Mucosa of descending colon (tissue), 3 donors: ENCODE measurements at regions not wholly inside any gene's neighbourhood (a gene's known extent, or its start where the extent isn't known, plus 50 kb on each side); places are given as distances from the start of the nearest gene placed in this dataset.

Experiments
- ATAC-seq: fragments of 200-7000 bp; cut with Tn5 transposase; one replicate; pipeline ENCODE4 v1.9.1; 2020; ENCODE audit warnings: mild to moderate bottlenecking, moderate library complexity
- DNase-seq, 3 donors: peaks; one replicate each; pipeline ENCODE4 v3.0.0-alpha.2; 2020
- H3K36me3 ChIP-seq: fragments of 200-600 bp; one replicate; pipeline ENCODE4 v1.8.0; 2021; ENCODE audit warnings: low read depth, mild to moderate bottlenecking
- H3K4me1 ChIP-seq: fragments of 200-600 bp; one replicate; pipeline ENCODE4 v1.8.0; 2021; ENCODE audit warnings: low read depth, mild to moderate bottlenecking
- H3K4me3 ChIP-seq: fragments of 200-600 bp; one replicate; pipeline ENCODE4 v1.8.0; 2021; ENCODE audit warnings: mild to moderate bottlenecking
- H3K9me3 ChIP-seq: fragments of 200-600 bp; one replicate; pipeline ENCODE4 v1.8.0; 2021; ENCODE audit warnings: mild to moderate bottlenecking
- intact Hi-C, 2 donors: fragments of 100-400 bp; cut with DNase I in 1 of 2; cut with micrococcal nuclease in 1 of 2; formaldehyde crosslinking; loops; one replicate each; pipeline versions ENCODE4 v1.11.0 to v1.11.1; 2022; cut with DNase I, micrococcal nuclease
- TF ChIP-seq, protein P1 (sequence below): fragments of 200-600 bp; IDR thresholded peaks from one replicate; pipeline ENCODE4 v1.8.0; 2022; ENCODE audit warnings: antibody characterized with exemption, mild to moderate bottlenecking
- donor health status: DM: no; HTN: no; CAD: no; lungs with moderate emphysema.
- donor health status: DM: no; HTN: no; CAD: no.
- donor health status: DM: no; HTN: yes; CAD: no.

DNA sequence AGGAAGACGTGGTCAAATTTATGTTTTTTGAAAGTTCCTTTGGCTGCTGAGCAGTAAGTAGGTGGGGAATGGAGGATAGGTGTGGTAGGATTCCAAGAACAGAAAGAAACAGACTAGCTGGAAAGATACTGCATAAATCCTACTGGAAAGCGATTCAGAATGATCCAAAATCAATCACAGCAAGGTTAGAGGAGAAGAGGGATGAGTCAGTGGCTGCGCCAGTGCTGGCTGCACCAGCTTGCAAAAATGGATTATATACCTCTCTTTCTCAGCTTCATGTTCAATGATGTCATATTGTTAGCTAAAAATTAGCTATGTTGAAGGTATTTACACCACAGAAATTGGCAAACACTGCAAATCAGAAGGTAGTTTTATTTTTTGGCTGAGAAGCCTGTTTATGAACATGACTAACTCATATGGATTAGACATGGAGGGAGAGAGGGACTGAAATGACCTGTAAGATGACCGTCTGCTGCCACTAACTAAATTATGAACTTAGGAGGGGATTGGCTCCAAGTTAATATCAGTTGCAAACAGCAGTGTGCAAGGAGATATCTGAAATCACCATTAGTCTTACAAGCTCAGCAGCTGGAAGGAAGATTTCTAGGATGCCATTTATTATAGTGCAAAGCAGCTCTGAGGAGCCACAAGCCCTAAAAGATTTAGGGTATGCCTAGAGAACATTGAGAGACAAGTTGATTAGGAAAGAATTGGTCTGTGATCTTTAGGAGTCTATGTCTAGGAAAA, 405.3 kb downstream of the MID1IP1 start:
- TF ChIP-seq, protein P1, sequence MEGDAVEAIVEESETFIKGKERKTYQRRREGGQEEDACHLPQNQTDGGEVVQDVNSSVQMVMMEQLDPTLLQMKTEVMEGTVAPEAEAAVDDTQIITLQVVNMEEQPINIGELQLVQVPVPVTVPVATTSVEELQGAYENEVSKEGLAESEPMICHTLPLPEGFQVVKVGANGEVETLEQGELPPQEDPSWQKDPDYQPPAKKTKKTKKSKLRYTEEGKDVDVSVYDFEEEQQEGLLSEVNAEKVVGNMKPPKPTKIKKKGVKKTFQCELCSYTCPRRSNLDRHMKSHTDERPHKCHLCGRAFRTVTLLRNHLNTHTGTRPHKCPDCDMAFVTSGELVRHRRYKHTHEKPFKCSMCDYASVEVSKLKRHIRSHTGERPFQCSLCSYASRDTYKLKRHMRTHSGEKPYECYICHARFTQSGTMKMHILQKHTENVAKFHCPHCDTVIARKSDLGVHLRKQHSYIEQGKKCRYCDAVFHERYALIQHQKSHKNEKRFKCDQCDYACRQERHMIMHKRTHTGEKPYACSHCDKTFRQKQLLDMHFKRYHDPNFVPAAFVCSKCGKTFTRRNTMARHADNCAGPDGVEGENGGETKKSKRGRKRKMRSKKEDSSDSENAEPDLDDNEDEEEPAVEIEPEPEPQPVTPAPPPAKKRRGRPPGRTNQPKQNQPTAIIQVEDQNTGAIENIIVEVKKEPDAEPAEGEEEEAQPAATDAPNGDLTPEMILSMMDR: no peak
- H3K4me1 ChIP-seq: peaks cover 2% of the 10 kb centered on the region
- H3K9me3 ChIP-seq: no peaks in the 10 kb centered on the region
- intact Hi-C loops: no loop called here
- DNase-seq: no peak
- no peaks in the 10 kb centered on the region for H3K36me3 ChIP-seq
- no peak for ATAC-seq
- H3K4me3 ChIP-seq: no peak overlapping the region

DNA sequence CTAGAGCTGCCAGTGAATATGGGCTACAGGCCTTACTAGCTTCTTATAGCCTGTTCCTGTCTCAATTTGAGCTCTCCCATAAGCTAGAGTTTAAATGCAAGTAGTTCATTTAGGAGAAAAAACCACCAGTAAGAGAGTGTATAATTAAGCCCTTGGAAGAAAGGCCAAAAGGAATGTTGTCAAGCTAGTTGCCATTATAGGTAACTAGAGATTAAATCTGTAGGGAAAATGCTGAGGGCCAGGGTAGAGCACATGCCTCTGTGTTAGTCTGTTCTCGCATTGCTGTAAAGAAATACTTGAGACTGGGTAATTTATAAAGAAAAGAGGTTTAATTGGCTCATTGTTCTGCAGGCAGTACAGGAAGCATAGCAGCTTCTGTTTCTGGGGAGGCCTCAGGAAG, 410.2 kb downstream of the MID1IP1 start:
- no peaks in the 10 kb centered on the region for H3K4me1 ChIP-seq
- ATAC-seq (no peak), DNase-seq (no peak)
- intact Hi-C loops: no loop called here
- H3K9me3 ChIP-seq: no peaks in the 10 kb centered on the region
- TF ChIP-seq, protein P1: no peak
- no peak overlapping the region for H3K4me3 ChIP-seq
- no peaks in the 10 kb centered on the region for H3K36me3 ChIP-seq

DNA sequence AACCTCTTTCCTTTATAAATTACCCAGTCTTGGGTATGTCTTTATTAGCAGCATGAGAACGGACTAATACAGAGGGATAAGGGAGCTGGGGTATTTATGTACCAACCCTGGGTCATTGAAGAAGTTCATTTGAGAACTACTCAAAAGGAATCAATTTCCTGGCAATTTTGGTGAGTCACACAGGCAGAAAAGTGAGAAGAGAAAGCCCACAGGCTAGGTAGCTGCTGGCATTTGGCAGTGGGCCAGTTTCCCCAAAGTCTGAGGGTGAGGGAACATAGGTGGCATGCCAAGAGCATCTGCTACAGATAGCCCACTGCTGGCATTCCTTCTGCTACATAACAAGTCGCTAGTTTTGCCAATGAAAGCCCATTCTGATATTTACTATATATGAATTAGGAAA, 411.2 kb downstream of the MID1IP1 start:
- Histone ChIP-seq H3K9me3 (no peaks in the 10 kb centered on the region), H3K36me3 (no peaks in the 10 kb centered on the region), H3K4me3 (no peak overlapping the region), H3K4me1 (no peaks in the 10 kb centered on the region)
- TF ChIP-seq, protein P1: no peak
- no peak for DNase-seq
- no peak for ATAC-seq
- intact Hi-C loops: no loop called here

DNA sequence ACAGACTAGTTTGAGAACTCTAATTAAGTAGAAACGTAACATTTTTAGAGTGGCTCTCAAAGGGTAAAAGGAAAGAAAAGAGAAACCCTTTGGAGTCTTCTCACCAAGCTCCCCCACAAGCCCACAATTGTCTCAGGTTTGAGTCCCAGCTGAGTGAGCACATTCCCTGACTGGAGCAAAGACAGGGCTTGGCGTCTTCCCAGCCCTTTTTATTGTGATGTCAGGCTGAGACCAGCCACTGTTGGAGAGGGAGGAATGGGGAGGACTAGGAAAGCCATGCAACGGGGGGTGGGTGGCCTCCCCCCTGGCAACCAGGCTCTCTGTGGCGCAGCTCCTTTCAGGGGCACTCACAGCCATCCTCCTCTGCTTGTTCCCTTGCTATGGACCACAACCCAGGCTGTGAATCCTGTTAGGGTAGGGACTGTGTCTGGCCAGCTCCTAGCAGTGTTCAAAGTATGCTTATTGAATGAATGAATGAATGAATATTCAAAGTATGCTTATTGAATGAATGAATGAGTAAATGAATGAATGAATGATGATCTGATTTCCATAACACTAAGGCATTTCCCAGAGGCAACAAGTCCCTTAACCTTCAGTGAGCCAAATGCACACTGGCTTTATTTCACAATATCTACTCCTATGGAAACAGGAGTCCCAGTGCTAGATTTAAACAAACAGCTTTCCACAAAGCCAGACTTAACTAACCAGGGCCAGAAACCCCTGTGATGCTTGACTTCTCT, 413.3 kb downstream of the MID1IP1 start:
- intact Hi-C loops: no loop called here
- H3K9me3 ChIP-seq: no peaks in the 10 kb centered on the region
- DNase-seq (no peak), ATAC-seq (no peak)
- TF ChIP-seq, protein P1: no peak
- H3K36me3 ChIP-seq: no peaks in the 10 kb centered on the region
- H3K4me1 ChIP-seq: no peaks in the 10 kb centered on the region
- H3K4me3 ChIP-seq: no peak overlapping the region

DNA sequence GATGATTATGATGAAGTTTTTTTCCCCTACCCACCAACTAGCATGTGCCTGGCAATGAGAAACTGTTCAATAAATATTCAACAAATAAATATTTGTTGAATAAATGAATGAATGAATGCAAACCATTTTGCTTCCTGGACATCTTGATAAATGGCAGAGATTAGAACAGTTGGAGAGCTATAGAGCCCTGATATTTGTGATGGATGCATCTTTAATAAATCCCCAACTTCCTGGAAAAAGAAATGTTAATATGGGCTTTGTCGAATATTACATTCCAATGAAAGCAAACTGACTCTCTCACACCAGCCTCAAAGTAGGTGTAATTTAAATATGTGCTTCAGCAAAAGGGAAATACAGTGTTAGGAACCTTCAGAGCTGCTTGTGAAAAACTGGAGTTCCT, 419.7 kb downstream of the MID1IP1 start:
- Histone ChIP-seq H3K36me3 (no peaks in the 10 kb centered on the region), H3K4me3 (no peak overlapping the region), H3K4me1 (no peaks in the 10 kb centered on the region), H3K9me3 (no peaks in the 10 kb centered on the region)
- intact Hi-C loops: no loop called here
- DNase-seq: no peak
- TF ChIP-seq, protein P1: no peak
- no peak for ATAC-seq
